Gastroesophageal sphincter (tissue), 4 donors: ENCODE measurements at regions not wholly inside any gene's neighbourhood (a gene's known extent, or its start where the extent isn't known, plus 50 kb on each side); places are given as distances from the start of the nearest gene placed in this dataset.

Source experiments
- ATAC-seq: fragments of 150-250 bp; one replicate; pipeline ENCODE4 v1.9.1; 2016; ENCODE audit warnings: mild to moderate bottlenecking, moderate library complexity
- H3K27ac ChIP-seq, 4 donors: fragments of 200-600 bp; sonication (generic) in 3 of 4; 1 replicate in 3 of 4; 2 replicates in 1 of 4; pipeline ENCODE4 v1.5.1; 2016 to 2019
- H3K27me3 ChIP-seq: fragments of 200-600 bp; sonication (generic); one replicate; pipeline ENCODE4 v1.5.1; 2019
- H3K36me3 ChIP-seq, 2 donors: fragments of 200-600 bp; sonication (generic); one replicate each; pipeline ENCODE4 v1.5.1; 2019; ENCODE audit warnings: control low read depth in 1 of 2
- H3K4me1 ChIP-seq, 3 donors: fragments of 200-600 bp; sonication (generic); 1 replicate in 2 of 3; 2 replicates in 1 of 3; pipeline ENCODE4 v1.5.1; 2016 to 2019; ENCODE audit warnings: control low read depth in 2 of 3
- H3K4me3 ChIP-seq, 2 donors: fragments of 200-600 bp; sonication (generic); one replicate each; pipeline ENCODE4 v1.5.1; 2019; ENCODE audit warnings: mild to moderate bottlenecking in 1 of 2, moderate library complexity in 1 of 2
- H3K9me3 ChIP-seq, 3 donors: fragments of 200-600 bp; sonication (generic); one replicate each; pipeline ENCODE4 v1.5.1; 2017 to 2019; ENCODE audit warnings: control low read depth in 2 of 3
- CTCF ChIP-seq, 4 experiments: fragments of 200-600 bp in 2 of 4; fragments of 450-650 bp in 2 of 4; sonication (generic) in 1 of 4; IDR thresholded peaks; one replicate each; pipeline ENCODE4 v1.5.1; 2017 to 2019; ENCODE audit warnings: antibody characterized with exemption in 4 of 4, mild to moderate bottlenecking in 2 of 4, moderate library complexity in 2 of 4
- EP300 ChIP-seq: sonication (generic); formaldehyde crosslinking; IDR thresholded peaks from one replicate; pipeline ENCODE4 v1.6.1; 2017; ENCODE audit warnings: antibody characterized with exemption, mild to moderate bottlenecking
- POLR2A ChIP-seq, 2 donors: fragments of 450-650 bp; IDR thresholded peaks; one replicate each; pipeline ENCODE4 v1.6.1; 2017; ENCODE audit warnings: antibody characterized with exemption in 2 of 2, mild to moderate bottlenecking in 2 of 2, moderate library complexity in 1 of 2
- POLR2AphosphoS5 ChIP-seq: sonication (generic); formaldehyde crosslinking; IDR thresholded peaks from one replicate; pipeline ENCODE4 v1.6.1; 2017; ENCODE audit warnings: antibody characterized with exemption
- WGBS, 2 donors: methylation state at CpG; one replicate each; pipeline ENCODE4 v1.1.5; 2018; ENCODE audit warnings: low coverage in 1 of 2; 5-methylcytosine and 5-hydroxymethylcytosine counted together

GRCh38 chr18:52008736-52009135, 331.3 kb upstream of the DCC start:
- no peak for ATAC-seq
- Histone ChIP-seq H3K9me3 (no peaks in the 10 kb centered on the region), H3K4me3 (no peak overlapping the region), H3K27ac (no peak overlapping the region), H3K36me3 (no peaks in the 10 kb centered on the region), H3K4me1 (no peaks in the 10 kb centered on the region), H3K27me3 (no peaks in the 10 kb centered on the region)
- no peak for TF ChIP-seq CTCF (IDR thresholded peaks at IDR 0.05)
- TF ChIP-seq POLR2AphosphoS5, result no peak
- no peak for TF ChIP-seq EP300
- TF ChIP-seq POLR2A (IDR thresholded peaks at IDR 0.05), result no peak
- 85 to 88% methylated on average over 1 to 2 of the region's 2 CpGs for WGBS, 2 donors

- Histone ChIP-seq H3K36me3 (no peaks in the 10 kb centered on the region), H3K27ac (no peak overlapping the region), H3K4me3 (no peak overlapping the region), H3K9me3 (no peaks in the 10 kb centered on the region), H3K27me3 (no peaks in the 10 kb centered on the region), H3K4me1 (no peaks in the 10 kb centered on the region)
- WGBS, 2 donors, result 40 to 57% methylated on average over 1 of the region's 1 CpG
- no peak for TF ChIP-seq POLR2AphosphoS5
- no peak for TF ChIP-seq POLR2A (IDR thresholded peaks at IDR 0.05)
- TF ChIP-seq EP300, result no peak
- no peak for TF ChIP-seq CTCF (IDR thresholded peaks at IDR 0.05)
- ATAC-seq, result no peak
Measured at GRCh38 chr18:52009958-52010357, 330.0 kb upstream of the DCC start.

GRCh38 chr18:52045946-52046675, 293.9 kb upstream of the DCC start:
- H3K4me1 ChIP-seq, result no peaks in the 10 kb centered on the region
- no peaks in the 10 kb centered on the region for H3K9me3 ChIP-seq
- WGBS, 2 donors, result 76 to 85% methylated on average over 3 to 5 of the region's 5 CpGs
- no peak for ATAC-seq
- no peak for TF ChIP-seq EP300
- TF ChIP-seq POLR2AphosphoS5, result no peak
- no peak for TF ChIP-seq POLR2A (IDR thresholded peaks at IDR 0.05)
- no peak for TF ChIP-seq CTCF (IDR thresholded peaks at IDR 0.05)
- H3K36me3 ChIP-seq, result no peaks in the 10 kb centered on the region
- no peak overlapping the region for H3K4me3 ChIP-seq
- no peak overlapping the region for H3K27ac ChIP-seq
- no peaks in the 10 kb centered on the region for H3K27me3 ChIP-seq

DNA sequence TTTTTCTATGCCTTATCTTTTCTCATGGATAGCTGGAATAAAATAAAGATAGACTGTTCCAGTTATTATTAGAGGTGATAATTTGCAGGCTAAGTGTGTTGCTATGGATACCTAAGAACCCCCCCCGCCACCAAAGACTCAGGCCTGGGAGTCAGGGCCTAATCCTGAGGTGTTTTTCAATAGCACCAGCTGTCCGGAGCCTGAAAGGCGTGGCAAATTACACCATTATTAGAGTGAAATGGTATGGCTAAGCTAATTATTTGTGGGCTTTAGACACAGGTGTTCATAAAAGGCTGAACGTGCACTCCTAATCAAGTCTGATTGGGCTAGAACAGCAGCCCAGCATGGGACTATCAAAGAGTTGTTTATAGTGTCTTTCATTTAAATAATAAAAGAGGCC, 293.2 kb upstream of the DCC start:
- Histone ChIP-seq H3K36me3 (no peaks in the 10 kb centered on the region), H3K27me3 (no peaks in the 10 kb centered on the region), H3K9me3 (no peaks in the 10 kb centered on the region), H3K4me1 (no peaks in the 10 kb centered on the region), H3K27ac (no peak overlapping the region), H3K4me3 (no peak overlapping the region)
- no peak for TF ChIP-seq CTCF (IDR thresholded peaks at IDR 0.05)
- TF ChIP-seq POLR2A (IDR thresholded peaks at IDR 0.05), result no peak
- no peak for TF ChIP-seq POLR2AphosphoS5
- TF ChIP-seq EP300, result no peak
- ATAC-seq, result no peak
- 70% methylated on average over 4 of the region's 4 CpGs; no CpG with 5 or more reads in 1 of the 2 donors for WGBS, 2 donors

DNA sequence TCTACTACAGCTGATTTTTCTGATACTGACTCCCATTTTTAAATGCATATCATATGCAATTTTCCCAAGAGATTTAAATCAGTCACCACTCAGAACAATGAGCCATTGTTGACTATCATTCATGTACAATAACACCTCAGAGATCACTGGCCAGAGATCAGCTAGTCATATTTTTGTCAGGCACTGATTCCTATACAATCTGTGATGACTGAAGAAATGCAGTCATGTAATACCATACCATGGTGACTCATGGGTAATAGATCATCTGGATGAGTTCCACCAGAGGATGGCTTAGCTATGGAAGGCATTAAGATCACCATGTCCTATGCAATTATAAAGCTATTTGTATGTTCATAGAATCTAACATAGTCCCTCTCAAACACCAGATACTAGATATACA, 285.7 kb upstream of the DCC start:
- Histone ChIP-seq H3K36me3 (no peaks in the 10 kb centered on the region), H3K4me1 (no peaks in the 10 kb centered on the region), H3K9me3 (peaks cover 0 to 9% (median 0%) of the 10 kb centered on the region in 3 donors), H3K27ac (no peak overlapping the region), H3K27me3 (no peaks in the 10 kb centered on the region), H3K4me3 (no peak overlapping the region)
- no peak for ATAC-seq
- no peak for TF ChIP-seq EP300
- no peak for TF ChIP-seq POLR2A (IDR thresholded peaks at IDR 0.05)
- no peak for TF ChIP-seq CTCF (IDR thresholded peaks at IDR 0.05)
- TF ChIP-seq POLR2AphosphoS5, result no peak
